ENCODE measurements at regions not wholly inside any gene's neighbourhood (a gene's known extent, or its start where the extent isn't known, plus 50 kb on each side); places are given as distances from the start of the nearest gene placed in this dataset.

GRCh38 chr18:8894823-8895222 lies 189.5 kb downstream of the MTCL1 start:
- no peak for TF ChIP-seq CTCF (IDR thresholded peaks at IDR 0.05; ENCODE audit: insufficient read depth, low read length)
- TF ChIP-seq POLR2AphosphoS5 (IDR thresholded peaks at IDR 0.05; ENCODE audit: low read depth), result no peak

All from HL-60 (cell line).